Vagina (tissue), 2 donors: ENCODE measurements at regions not wholly inside any gene's neighbourhood (a gene's known extent, or its start where the extent isn't known, plus 50 kb on each side); places are given as distances from the start of the nearest gene placed in this dataset.

Experiments used
- POLR2AphosphoS5 ChIP-seq, 2 donors: sonication (generic); formaldehyde crosslinking; IDR thresholded peaks; one replicate each; pipeline ENCODE4 v1.9.0; 2017; ENCODE audit warnings: antibody characterized with exemption in 2 of 2, mild to moderate bottlenecking in 2 of 2, low read depth in 1 of 2; ENCODE audit not compliant: insufficient read depth in 1 of 2
- TF ChIP-seq, protein P1 (sequence below), 3 experiments: fragments of 450-650 bp in 2 of 3; fragments of 200-600 bp in 1 of 3; sonication (generic) in 1 of 3; IDR thresholded peaks; one replicate each; pipeline ENCODE4 v1.5.1; 2017 to 2019; ENCODE audit warnings: antibody characterized with exemption in 3 of 3, mild to moderate bottlenecking in 2 of 3, moderate library complexity in 2 of 3

DNA sequence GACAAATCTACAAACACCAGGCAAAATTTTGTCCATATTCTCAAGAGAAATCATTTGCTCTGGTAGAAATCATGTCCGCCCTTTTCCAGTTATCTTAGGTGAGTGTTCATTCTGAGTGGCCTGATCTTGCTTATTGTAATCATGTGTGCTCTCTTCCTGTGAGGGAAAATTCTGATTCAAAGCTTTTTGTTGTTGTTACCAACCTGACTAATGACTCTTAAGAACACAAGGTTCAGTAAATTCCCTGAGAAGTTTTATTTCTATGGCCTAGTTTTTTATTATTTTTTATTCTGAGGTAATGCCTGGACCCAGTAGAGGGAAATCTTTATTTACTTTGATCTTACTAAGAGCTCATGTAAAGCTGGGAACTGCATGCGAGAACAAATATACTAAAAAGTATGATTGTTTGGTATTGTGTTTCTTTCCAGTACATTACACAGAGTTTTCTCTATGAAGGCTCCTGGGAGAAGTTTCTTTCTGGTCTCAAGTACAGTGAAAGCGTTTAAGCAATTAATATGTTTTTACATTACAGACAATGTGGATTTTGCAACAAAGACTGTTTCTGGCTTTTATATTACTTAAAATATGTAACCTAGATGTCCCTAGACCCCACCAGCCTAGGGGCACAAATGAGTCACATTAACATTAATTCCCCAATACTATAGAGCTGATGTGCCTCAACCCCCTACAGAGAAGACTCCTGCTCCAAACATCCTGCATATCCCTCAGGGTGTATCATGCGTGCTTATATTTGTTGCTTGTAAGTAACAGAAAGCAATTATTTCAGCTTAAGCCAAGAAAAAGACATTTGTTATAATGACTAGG, 138.1 kb downstream of the TMEM167A start:
- TF ChIP-seq, protein P1, sequence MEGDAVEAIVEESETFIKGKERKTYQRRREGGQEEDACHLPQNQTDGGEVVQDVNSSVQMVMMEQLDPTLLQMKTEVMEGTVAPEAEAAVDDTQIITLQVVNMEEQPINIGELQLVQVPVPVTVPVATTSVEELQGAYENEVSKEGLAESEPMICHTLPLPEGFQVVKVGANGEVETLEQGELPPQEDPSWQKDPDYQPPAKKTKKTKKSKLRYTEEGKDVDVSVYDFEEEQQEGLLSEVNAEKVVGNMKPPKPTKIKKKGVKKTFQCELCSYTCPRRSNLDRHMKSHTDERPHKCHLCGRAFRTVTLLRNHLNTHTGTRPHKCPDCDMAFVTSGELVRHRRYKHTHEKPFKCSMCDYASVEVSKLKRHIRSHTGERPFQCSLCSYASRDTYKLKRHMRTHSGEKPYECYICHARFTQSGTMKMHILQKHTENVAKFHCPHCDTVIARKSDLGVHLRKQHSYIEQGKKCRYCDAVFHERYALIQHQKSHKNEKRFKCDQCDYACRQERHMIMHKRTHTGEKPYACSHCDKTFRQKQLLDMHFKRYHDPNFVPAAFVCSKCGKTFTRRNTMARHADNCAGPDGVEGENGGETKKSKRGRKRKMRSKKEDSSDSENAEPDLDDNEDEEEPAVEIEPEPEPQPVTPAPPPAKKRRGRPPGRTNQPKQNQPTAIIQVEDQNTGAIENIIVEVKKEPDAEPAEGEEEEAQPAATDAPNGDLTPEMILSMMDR (IDR thresholded peaks at IDR 0.05): no peak
- TF ChIP-seq POLR2AphosphoS5 (IDR thresholded peaks at IDR 0.05; ENCODE audit: insufficient read depth in 1 of 2, low read depth in 1 of 2): no peak
